ENCODE measurements at regions not wholly inside any gene's neighbourhood (a gene's known extent, or its start where the extent isn't known, plus 50 kb on each side); places are given as distances from the start of the nearest gene placed in this dataset.

DNA sequence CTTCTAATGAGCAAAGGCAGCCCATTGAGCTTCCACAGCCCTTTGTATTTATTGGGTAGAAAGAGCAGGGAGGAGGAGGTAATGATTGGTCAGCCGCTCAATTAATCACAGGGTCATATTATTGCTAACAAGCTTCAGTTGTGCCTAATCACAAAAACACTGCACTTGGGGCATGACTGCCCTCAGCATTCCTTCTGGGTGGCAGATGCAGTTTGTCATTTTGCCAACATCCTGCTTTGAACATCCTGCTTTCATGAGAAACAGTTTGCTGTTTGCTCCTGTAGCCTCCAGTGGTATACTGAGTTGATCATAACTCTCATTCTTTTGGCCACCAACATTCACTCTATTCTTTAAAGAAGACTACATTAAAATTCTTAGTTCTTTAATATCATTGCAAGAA, 462.9 kb upstream of the MIS18BP1 start:
- H2BK5ac ChIP-seq (ENCODE audit: low read depth, low read length, poor library complexity, severe bottlenecking), result no peak overlapping the region
- BruUV-seq (replicated peaks), result no TSS peak
- no peak overlapping the region for H3K4ac ChIP-seq (ENCODE audit: low read depth, low read length)
- no peak overlapping the region for H2AK5ac ChIP-seq (ENCODE audit: low read depth, low read length)
- H4K5ac ChIP-seq (ENCODE audit: low read depth, low read length), result no peak overlapping the region
- dilution Hi-C loops (cut with HindIII; ENCODE audit: low sequenced_read_pairs, unreplicated experiment), result no loop called here
- POLR2A ChIA-PET (ENCODE audit: unreplicated experiment), result no interaction called here
- H3K36me3 ChIP-seq (ENCODE audit: control insufficient read depth, insufficient read depth, low read length), result no peaks in the 10 kb centered on the region
- H3K4me1 ChIP-seq (ENCODE audit: control insufficient read depth, insufficient read depth, low read length), result no peaks in the 10 kb centered on the region
- H4K8ac ChIP-seq (ENCODE audit: low read depth in 2 of 2, low read length in 2 of 2), result no peak overlapping the region
- ATAC-seq (ENCODE audit: low read depth) (no peak), DNase-seq (no peak)
- no peak overlapping the region for H3K4me2 ChIP-seq (ENCODE audit: low read depth, low read length)
- peaks cover 8% of the 10 kb centered on the region for H3K9me3 ChIP-seq (ENCODE audit: control insufficient read depth, insufficient read depth, low read length)
- no peak overlapping the region for H3K4me3 ChIP-seq (ENCODE audit: insufficient read depth, low read depth, low read length)
- no peak overlapping the region for H2AK9ac ChIP-seq (replicated peaks; ENCODE audit: low read depth, low read length, poor library complexity)
- no CpG with 5 or more reads among the region's 1 CpG for WGBS, 2 experiments (ENCODE audit: extremely low coverage in 2 of 2, insufficient read length in 1 of 2)
- no peaks in the 10 kb centered on the region for H3K27me3 ChIP-seq (ENCODE audit: control insufficient read depth, insufficient read depth, low read length)
- H4K91ac ChIP-seq (ENCODE audit: insufficient read depth, low read depth, low read length), result no peak overlapping the region
- H3K23ac ChIP-seq (ENCODE audit: low read depth, low read length), result no peak overlapping the region
- H3K18ac ChIP-seq (ENCODE audit: low read depth, low read length), result no peak overlapping the region
- H2BK20ac ChIP-seq (ENCODE audit: low read depth, low read length), result no peak overlapping the region
- intact Hi-C loops (cut with micrococcal nuclease), result no loop called here
- no peak overlapping the region for H3K9ac ChIP-seq (ENCODE audit: low read depth, low read length)
- no peaks in the 10 kb centered on the region for H4K20me1 ChIP-seq (ENCODE audit: insufficient read depth, low read length)
- H3K9me1 ChIP-seq (ENCODE audit: insufficient read depth, low read length), result no peaks in the 10 kb centered on the region
- no peak overlapping the region for H2AFZ ChIP-seq (replicated peaks; ENCODE audit: low read length, poor library complexity)
- in situ Hi-C loops (cut with MboI; ENCODE audit: low sequenced_read_pairs), result no loop called here
- no peak overlapping the region for H3K14ac ChIP-seq (replicated peaks; ENCODE audit: low read depth, low read length)
- no peak overlapping the region for H2BK120ac ChIP-seq (ENCODE audit: low read depth, low read length)
- H2BK15ac ChIP-seq (ENCODE audit: low read depth, low read length), result no peak overlapping the region
- H3K56ac ChIP-seq (ENCODE audit: extremely low read depth, insufficient read depth, low read length), result no peak overlapping the region
- H3K27ac ChIP-seq (ENCODE audit: insufficient read depth, low read length), result no peak overlapping the region
- CTCF ChIA-PET, result no interaction called here
- TF ChIP-seq POLR2A (IDR thresholded peaks at IDR 0.05; ENCODE audit: low read depth, low read length) (no peak), BHLHE40 (IDR thresholded peaks at IDR 0.05; ENCODE audit: low read depth, low read length) (no peak), RCOR1 (IDR thresholded peaks at IDR 0.05; ENCODE audit: insufficient replicate concordance, low read length) (no peak), USF2 (IDR thresholded peaks at IDR 0.05; ENCODE audit: low read depth, low read length) (no peak), NFE2L2 (IDR thresholded peaks at IDR 0.05; ENCODE audit: low read depth, low read length) (no peak), FOS (IDR thresholded peaks at IDR 0.05; ENCODE audit: low read depth, low read length) (no peak), RFX5 (IDR thresholded peaks at IDR 0.05; ENCODE audit: low read depth, low read length) (no peak), CEBPB (IDR thresholded peaks at IDR 0.05; ENCODE audit: low read depth, low read length) (no peak), SMC3 (IDR thresholded peaks at IDR 0.05; ENCODE audit: low read depth, low read length) (no peak), CHD1 (IDR thresholded peaks at IDR 0.05; ENCODE audit: low read depth, low read length) (no peak), ELK1 (IDR thresholded peaks at IDR 0.05; ENCODE audit: borderline replicate concordance, low read depth, low read length) (no peak)
- H3K79me1 ChIP-seq (ENCODE audit: low read depth in 1 of 2, low read length in 2 of 2), result no peaks in the 10 kb centered on the region
